Mesothelial cell of epicardium (in vitro differentiated cells): ENCODE measurements at regions not wholly inside any gene's neighbourhood (a gene's known extent, or its start where the extent isn't known, plus 50 kb on each side); places are given as distances from the start of the nearest gene placed in this dataset.

Experiments
- DNase-seq, 2 experiments: peaks; one replicate each; pipeline ENCODE4 v3.0.0; 2021; ENCODE audit warnings: low spot score in 2 of 2; ENCODE audit not compliant: unreplicated experiment in 2 of 2
- H3K27ac Mint-ChIP-seq: 2 replicates; pipeline ENCODE4 v1.8.0; 2021; ENCODE audit warnings: mixed read lengths
- H3K27me3 Mint-ChIP-seq: 2 replicates; pipeline ENCODE4 v1.8.0; 2021; ENCODE audit warnings: low read depth, mixed read lengths
- H3K36me3 Mint-ChIP-seq: 2 replicates; pipeline ENCODE4 v1.8.0; 2021; ENCODE audit warnings: mixed read lengths
- H3K4me1 Mint-ChIP-seq: 2 replicates; pipeline ENCODE4 v1.8.0; 2021; ENCODE audit warnings: mixed read lengths
- H3K4me3 Mint-ChIP-seq: 2 replicates; pipeline ENCODE4 v1.8.0; 2021; ENCODE audit warnings: mild to moderate bottlenecking, moderate library complexity, mixed read lengths
- H3K9me3 Mint-ChIP-seq: 2 replicates; pipeline ENCODE4 v1.8.0; 2021; ENCODE audit warnings: mixed read lengths
- TF ChIP-seq, protein P1 (sequence below): fragments of 200-600 bp; sonication (generic); IDR thresholded peaks from one replicate; pipeline ENCODE4 v1.5.0; 2021; ENCODE audit warnings: antibody characterized with exemption; ENCODE audit not compliant: unreplicated experiment

DNA sequence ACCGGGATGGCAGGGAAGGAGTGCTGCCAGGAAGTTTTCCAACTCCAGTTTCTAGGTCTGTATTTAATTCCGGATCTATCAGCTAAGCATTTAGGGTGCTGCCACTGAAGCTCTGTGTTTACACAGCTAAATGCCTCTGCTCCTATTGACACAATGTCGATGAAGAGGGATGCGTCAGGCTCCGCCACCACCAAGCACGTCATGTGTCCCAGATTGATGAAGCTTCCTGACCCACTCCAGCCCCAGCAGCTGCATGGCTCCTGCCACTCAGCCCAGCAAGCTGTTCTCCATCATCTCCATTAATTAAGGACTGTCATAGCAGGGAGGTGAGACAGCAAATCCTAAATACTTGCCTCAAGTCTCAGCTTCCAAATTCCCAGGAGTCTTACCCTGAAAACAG, 435.2 kb upstream of the ZNF507 start:
- DNase-seq = no peak
- Mint-ChIP-seq H3K9me3 (no peaks in the 10 kb centered on the region), H3K27ac (no peak overlapping the region), H3K27me3 (no peaks in the 10 kb centered on the region), H3K4me1 (peaks cover 41% of the 10 kb centered on the region), H3K36me3 (no peaks in the 10 kb centered on the region), H3K4me3 (no peak overlapping the region)
- TF ChIP-seq, protein P1, sequence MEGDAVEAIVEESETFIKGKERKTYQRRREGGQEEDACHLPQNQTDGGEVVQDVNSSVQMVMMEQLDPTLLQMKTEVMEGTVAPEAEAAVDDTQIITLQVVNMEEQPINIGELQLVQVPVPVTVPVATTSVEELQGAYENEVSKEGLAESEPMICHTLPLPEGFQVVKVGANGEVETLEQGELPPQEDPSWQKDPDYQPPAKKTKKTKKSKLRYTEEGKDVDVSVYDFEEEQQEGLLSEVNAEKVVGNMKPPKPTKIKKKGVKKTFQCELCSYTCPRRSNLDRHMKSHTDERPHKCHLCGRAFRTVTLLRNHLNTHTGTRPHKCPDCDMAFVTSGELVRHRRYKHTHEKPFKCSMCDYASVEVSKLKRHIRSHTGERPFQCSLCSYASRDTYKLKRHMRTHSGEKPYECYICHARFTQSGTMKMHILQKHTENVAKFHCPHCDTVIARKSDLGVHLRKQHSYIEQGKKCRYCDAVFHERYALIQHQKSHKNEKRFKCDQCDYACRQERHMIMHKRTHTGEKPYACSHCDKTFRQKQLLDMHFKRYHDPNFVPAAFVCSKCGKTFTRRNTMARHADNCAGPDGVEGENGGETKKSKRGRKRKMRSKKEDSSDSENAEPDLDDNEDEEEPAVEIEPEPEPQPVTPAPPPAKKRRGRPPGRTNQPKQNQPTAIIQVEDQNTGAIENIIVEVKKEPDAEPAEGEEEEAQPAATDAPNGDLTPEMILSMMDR = no peak

DNA sequence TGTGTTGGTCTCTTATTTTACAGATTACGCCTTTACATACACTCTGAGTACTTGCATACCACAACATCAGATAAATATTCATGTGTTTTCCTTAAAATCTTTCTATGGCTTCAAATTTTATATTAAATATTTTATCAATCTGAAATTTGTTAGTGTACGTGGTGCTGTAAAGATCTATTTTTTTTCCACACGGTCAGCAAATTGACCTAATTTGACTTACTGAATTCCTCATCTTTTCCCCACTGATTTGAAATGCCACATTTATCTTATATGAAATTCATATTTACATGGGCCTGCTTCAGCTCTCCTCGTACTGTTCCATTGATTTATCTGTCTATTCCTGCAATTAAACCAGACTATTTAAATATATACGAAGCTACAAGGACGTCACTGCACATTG, 433.8 kb upstream of the ZNF507 start:
- H3K27me3 Mint-ChIP-seq = no peaks in the 10 kb centered on the region
- no peak overlapping the region for H3K27ac Mint-ChIP-seq
- H3K4me3 Mint-ChIP-seq = no peak overlapping the region
- peaks cover 32% of the 10 kb centered on the region for H3K4me1 Mint-ChIP-seq
- no peak for DNase-seq
- H3K36me3 Mint-ChIP-seq = no peaks in the 10 kb centered on the region
- H3K9me3 Mint-ChIP-seq = peaks cover 4% of the 10 kb centered on the region
- TF ChIP-seq, protein P1 = no peak

- H3K36me3 Mint-ChIP-seq = no peaks in the 10 kb centered on the region
- H3K27ac Mint-ChIP-seq = peak overlapping the region; percentile 40
- peaks cover 26% of the 10 kb centered on the region for H3K4me1 Mint-ChIP-seq
- peaks cover 4% of the 10 kb centered on the region for H3K9me3 Mint-ChIP-seq
- TF ChIP-seq, protein P1 = no peak
- H3K4me3 Mint-ChIP-seq = no peak overlapping the region
- no peak for DNase-seq
- H3K27me3 Mint-ChIP-seq = no peaks in the 10 kb centered on the region
These were observed 432.2 kb upstream of the ZNF507 start for GRCh38 chr19:31913103-31913661.

GRCh38 chr19:31930401-31930800, 415.0 kb upstream of the ZNF507 start:
- Mint-ChIP-seq H3K9me3 (peaks cover 44% of the 10 kb centered on the region), H3K27ac (no peak overlapping the region), H3K4me1 (no peaks in the 10 kb centered on the region), H3K27me3 (no peaks in the 10 kb centered on the region), H3K4me3 (no peak overlapping the region), H3K36me3 (peaks cover 6% of the 10 kb centered on the region)
- TF ChIP-seq, protein P1 = no peak
- DNase-seq = no peak

DNA sequence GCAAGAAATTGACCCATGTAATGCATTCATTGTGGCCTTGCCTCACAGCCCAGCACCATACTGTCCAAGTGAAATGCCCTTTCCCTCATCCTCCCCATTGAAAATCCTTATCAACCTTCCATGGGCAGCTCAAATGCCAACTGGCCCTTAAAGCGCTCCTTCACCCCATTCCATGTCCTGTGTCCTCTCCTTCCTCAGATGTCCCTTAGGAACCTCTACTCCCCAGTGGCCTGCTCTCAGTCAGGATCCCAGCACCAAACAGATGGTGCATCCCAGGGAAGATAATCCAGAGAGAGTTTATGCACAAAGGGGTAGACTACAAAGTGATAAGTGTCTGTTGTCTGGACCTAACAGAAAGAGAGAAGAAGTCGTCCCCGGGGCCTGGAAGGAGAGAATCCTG, 407.4 kb upstream of the ZNF507 start:
- H3K4me1 Mint-ChIP-seq = peaks cover 19% of the 10 kb centered on the region
- no peak overlapping the region for H3K27ac Mint-ChIP-seq
- H3K4me3 Mint-ChIP-seq = no peak overlapping the region
- H3K27me3 Mint-ChIP-seq = no peaks in the 10 kb centered on the region
- peaks cover 18% of the 10 kb centered on the region for H3K9me3 Mint-ChIP-seq
- DNase-seq = no peak
- TF ChIP-seq, protein P1 = no peak
- no peaks in the 10 kb centered on the region for H3K36me3 Mint-ChIP-seq

- Mint-ChIP-seq H3K4me3 (no peak overlapping the region), H3K27me3 (no peaks in the 10 kb centered on the region), H3K4me1 (peaks cover 26% of the 10 kb centered on the region), H3K9me3 (peaks cover 18% of the 10 kb centered on the region), H3K36me3 (no peaks in the 10 kb centered on the region), H3K27ac (no peak overlapping the region)
- TF ChIP-seq, protein P1 = no peak
- no peak for DNase-seq
These were observed 406.7 kb upstream of the ZNF507 start for GRCh38 chr19:31938675-31939074.
